Stimulated activated CD4-positive, alpha-beta T cell treated with anti-CD3 and anti-CD28 coated beads, TNF-alpha, amount 100 ng/mL, for 4 hours (primary cell): ENCODE measurements at regions not wholly inside any gene's neighbourhood (a gene's known extent, or its start where the extent isn't known, plus 50 kb on each side); places are given as distances from the start of the nearest gene placed in this dataset.
"Not testable (repeated sequence)": the region's sequence is repeated elsewhere in the genome, so short reads cannot be mapped to it uniquely, and the experiment has no call there.

Experiments used
- DNase-seq, 3 experiments: peaks; one replicate each; pipeline ENCODE4 v3.0.0-alpha.2; 2020; ENCODE audit warnings: low read depth in 3 of 3

GRCh38 chr3:104108522-104108921 is 1258.2 kb upstream of the ALCAM start:
- DNase-seq, result no peak

DNA sequence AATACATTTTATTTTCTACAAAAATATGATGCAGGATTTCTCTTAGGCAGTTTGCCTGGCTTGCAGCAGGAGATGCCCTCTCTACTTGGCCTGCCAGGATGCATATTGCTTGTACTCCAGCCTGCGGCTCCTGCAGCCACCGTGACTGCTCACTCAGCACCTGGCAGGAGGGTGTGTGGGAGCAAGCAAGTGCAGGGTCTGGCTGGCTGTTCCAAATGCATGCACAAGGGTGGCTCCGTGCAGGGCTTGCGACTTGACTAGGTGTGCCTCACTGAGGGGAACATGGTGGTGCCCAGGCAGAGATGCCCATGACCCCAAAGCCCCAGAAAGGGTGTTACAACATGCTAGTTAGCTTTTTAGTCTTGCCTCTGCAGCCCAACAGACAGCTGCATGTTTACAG is 1240.2 kb upstream of the ALCAM start:
- no peak for DNase-seq

- DNase-seq, result no peak
These were observed 1239.7 kb upstream of the ALCAM start for GRCh38 chr3:104126864-104127553.

DNA sequence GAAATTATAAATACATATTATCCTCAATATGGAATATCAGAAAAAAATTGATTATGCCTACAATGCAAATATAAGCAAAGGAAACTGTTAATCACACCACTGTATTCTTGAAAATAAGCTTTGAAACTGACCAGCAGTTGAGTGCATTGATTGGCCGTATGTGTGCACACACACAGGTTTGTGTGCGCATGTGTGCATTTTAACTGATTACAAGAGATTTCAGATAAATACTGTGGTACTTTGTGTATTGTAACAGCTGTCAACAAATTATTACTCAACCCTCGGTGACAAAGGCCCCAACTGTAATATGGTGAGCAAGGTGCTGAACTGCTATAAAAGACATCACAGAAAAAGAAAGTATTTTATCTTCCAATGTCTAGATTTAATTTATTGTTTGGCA is 1238.9 kb upstream of the ALCAM start:
- no peak for DNase-seq

DNA sequence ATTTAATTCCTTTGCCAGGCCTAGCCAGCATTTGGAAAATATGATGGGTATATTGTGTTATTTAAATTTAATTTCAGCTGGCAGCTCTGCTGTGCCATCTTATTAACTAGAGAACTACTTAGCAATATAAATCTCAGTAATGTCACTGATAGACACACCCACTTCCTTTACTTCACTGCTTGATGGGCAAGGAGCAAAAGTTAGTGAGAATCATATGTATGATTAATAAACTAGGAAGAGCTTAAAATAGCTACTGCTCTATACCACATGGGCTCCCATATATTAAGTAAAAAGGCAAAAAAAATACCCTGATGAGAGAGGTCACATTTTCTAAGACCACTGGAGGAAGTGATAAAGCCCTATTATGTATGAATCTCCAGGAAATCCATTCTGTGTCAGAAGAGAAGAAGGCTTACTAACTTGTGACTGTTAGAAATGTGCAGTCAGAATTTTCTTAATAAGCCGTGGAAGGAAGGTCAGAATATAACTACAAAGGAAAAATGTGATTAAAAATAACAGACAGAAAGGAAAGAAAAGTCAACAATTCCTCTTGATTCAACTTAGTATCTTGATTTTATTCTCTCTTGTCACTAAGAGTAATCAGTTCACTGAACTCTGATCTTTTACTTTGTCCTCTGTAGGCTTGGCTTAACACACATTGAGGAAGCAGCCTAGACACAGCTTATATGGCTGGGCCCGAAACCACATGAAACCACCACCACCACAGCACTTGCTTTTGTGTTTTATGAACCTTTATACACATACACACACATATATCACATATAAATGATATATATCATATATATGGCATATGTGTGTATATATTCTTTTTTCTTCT is 1233.9 kb upstream of the ALCAM start:
- no peak for DNase-seq

GRCh38 chr3:104133630-104134029 is 1233.1 kb upstream of the ALCAM start:
- no peak for DNase-seq

- DNase-seq, result no peak
These were observed 1229.6 kb upstream of the ALCAM start for GRCh38 chr3:104137116-104137515.

- DNase-seq, result no peak
These were observed 1221.5 kb upstream of the ALCAM start for GRCh38 chr3:104145164-104145563.

DNA sequence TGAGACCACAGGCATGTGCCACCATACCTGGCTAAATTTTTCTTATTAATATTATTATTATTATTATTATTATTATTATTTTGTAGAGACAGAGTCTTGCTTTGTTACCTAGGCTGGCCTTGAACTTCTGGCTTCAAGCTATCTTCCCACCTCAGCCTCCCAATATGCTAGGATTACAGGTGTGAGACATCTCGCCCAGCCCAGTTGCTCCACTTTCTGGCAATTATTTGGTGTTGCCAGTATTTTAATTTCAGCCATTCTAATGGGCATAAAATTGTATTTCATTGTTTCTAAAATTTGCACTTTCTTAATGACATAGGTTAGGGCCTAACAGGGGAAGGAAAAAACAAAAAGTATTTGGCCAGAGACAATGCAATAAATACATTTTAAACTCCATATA is 1217.6 kb upstream of the ALCAM start:
- no peak for DNase-seq

DNA sequence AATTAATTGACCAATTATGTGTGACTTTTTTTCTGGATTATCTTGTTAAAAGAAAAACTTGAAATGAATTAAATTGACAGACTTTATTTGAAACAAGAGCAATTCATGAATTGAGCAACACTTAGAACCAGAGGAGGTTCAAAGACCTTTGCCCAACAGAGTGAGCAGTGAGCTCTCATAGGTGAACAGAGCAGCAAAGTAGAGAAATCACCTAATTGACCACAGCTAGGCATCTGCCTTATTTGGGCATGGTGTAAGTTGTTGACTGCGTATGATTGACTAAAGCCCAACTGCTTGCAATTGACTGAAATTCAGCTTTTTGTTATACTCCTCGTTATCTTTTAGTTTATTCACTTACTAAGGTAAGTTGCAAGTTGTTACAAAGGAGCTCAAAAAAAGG is 1216.0 kb upstream of the ALCAM start:
- DNase-seq, result no peak

GRCh38 chr3:104154896-104155295 is 1211.8 kb upstream of the ALCAM start:
- DNase-seq, result no peak

- DNase-seq, result no peak
These were observed 1200.8 kb upstream of the ALCAM start for GRCh38 chr3:104165866-104166265.

DNA sequence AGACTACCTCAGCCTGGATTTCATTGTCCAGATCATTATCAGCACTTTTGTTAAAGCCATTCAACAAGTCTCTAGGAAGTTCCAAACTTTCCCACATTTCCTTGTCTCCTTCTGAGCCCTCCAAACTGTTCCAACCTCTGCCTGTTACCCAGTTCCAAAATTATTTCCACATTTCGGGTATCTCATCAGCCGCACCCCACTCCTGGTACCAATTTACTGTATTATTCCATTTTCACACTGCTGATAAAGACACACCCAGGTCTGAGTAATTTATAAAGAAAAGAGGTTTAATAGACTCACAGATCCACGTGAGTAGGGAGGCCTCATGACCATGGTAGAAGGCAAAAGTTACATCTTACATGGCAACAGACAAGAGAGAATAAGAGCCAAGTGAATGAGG is 1198.3 kb upstream of the ALCAM start:
- DNase-seq, result no peak

DNA sequence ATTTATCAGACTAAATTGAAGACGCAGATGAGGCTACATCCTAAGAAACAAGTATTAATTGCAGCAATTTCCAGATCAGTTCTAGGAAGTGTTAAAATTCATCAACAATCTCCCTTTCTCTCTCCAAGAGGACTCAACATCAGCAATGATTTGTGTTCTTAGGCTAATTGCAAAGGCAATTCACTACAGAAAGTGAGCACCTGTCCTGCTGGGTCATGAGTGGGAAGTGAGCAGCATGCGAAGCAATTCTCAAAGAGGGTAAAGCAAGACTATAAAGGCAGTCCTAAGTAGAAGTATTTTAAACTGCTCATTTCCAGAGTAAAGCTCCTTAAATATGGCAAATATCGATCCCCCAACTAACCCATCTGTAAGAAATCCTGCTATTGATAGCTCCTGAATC is 1191.0 kb upstream of the ALCAM start:
- no peak for DNase-seq

GRCh38 chr3:104176706-104177105 is 1190.0 kb upstream of the ALCAM start:
- DNase-seq, result no peak

GRCh38 chr3:104178680-104179079 is 1188.0 kb upstream of the ALCAM start:
- DNase-seq, result no peak

DNA sequence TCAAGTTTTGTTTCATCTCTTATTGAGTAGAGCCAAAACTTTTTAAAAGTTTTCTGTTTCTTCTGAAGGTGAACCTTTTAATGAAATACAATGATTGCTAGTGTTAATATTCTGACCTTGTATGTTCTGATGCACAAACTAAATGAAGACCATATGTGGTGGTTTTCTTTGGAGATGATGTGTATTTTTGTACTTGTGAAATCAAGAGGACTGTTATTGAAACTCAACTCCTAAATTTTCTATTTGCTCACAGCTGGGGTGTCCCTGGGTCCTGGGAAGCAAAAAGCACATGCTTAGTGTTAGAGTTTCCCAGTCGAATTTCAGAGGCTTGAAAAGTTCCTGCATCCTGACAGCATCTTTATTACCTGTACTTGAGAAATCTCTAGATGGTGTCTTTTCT is 1185.8 kb upstream of the ALCAM start:
- DNase-seq, result no peak

DNA sequence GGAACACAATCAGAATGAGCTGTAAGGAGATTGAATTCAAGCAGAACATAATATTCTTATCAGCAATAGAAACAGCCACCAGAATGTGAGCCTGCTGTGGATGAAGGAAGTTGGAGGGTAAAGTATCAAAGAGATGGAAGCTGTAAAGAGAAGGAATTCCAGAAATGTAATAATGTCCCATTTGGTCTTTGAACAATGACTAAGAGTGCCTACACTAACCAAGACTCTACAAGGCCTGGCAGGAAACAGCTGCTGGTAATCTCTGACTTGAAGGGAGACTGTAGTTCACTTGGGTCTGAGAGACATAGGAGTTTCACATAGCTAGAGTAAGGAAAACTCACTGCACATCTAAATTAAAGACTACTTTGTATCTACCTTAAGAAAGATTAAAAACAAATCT is 1176.0 kb upstream of the ALCAM start:
- DNase-seq, result no peak

DNA sequence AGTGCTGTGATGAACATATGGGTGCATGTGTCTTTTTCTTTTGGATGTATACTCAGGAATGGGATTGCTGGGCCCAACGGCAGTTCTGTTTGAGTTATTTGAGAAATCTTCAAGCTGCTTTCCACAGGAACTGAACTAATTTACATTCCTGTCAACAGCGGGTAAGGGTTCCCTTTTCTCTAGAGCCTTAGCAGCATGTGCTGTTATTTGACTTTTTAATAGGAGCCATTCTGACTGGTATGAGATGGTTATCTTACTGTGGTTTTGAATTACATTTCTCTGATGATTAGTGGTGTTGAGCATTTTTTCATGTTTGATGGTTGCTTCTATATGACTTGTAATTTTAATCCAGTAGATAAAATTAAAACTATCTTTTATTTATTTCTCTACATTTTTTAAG is 1168.6 kb upstream of the ALCAM start:
- DNase-seq, result no peak

- DNase-seq, result no peak
These were observed 1159.8 kb upstream of the ALCAM start for GRCh38 chr3:104206925-104207324.

- DNase-seq, result no peak
These were observed 1152.4 kb upstream of the ALCAM start for GRCh38 chr3:104214277-104214676.

GRCh38 chr3:104214937-104215336 is 1151.8 kb upstream of the ALCAM start:
- no peak for DNase-seq

DNA sequence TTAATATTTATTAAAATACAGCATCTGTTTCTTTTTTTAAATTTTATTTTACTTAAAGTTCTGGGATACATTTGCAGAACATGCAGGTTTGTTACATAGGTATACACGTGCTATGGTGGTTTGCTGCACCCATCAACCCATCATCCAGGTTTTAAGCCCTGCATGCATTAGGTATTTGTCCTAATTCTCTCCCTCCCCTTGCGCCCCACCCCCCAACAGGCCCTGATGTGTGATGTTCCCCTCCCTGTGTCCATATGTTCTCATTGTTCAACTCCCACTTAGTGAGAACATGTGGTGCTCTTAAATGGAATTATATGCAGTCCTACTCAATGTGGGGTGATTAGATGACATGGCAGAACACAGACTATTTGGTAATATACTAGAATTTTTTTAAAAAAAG is 1147.7 kb upstream of the ALCAM start:
- not testable (repeated sequence) for DNase-seq
